Panc1 (cell line): ENCODE measurements at regions not wholly inside any gene's neighbourhood (a gene's known extent, or its start where the extent isn't known, plus 50 kb on each side); places are given as distances from the start of the nearest gene placed in this dataset.

Source experiments
- TCF7L2 ChIP-seq: IDR thresholded peaks from 2 replicates; pipeline ENCODE4 v1.6.1; 2011; ENCODE audit warnings: mild to moderate bottlenecking, low read depth, low read length, inconsistent platforms
- TF ChIP-seq, protein P1 (sequence below): fragments of 450-650 bp; IDR thresholded peaks from 2 replicates; pipeline ENCODE4 v1.5.1; 2017; ENCODE audit warnings: mild to moderate bottlenecking

DNA sequence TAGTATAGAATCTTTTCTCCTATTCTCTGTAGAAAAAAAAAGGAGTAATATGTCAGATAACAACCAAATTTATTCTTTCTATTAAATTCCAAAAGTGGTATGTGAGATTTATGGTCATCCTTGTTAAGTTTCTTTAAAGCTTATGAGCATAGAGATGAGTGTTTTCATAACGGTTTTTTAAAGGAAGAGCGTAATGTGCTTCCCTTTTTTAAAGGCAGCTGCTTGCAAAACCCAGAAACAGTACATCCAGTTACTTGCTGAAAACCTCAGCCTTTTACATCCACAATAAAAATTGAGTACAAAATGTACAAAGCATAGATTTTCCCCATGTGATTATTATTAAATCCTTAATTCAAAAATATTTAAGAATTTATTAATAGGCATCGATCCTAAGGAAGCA is 53.6 kb upstream of the CD163 start:
- TF ChIP-seq, protein P1, sequence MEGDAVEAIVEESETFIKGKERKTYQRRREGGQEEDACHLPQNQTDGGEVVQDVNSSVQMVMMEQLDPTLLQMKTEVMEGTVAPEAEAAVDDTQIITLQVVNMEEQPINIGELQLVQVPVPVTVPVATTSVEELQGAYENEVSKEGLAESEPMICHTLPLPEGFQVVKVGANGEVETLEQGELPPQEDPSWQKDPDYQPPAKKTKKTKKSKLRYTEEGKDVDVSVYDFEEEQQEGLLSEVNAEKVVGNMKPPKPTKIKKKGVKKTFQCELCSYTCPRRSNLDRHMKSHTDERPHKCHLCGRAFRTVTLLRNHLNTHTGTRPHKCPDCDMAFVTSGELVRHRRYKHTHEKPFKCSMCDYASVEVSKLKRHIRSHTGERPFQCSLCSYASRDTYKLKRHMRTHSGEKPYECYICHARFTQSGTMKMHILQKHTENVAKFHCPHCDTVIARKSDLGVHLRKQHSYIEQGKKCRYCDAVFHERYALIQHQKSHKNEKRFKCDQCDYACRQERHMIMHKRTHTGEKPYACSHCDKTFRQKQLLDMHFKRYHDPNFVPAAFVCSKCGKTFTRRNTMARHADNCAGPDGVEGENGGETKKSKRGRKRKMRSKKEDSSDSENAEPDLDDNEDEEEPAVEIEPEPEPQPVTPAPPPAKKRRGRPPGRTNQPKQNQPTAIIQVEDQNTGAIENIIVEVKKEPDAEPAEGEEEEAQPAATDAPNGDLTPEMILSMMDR: no peak
- no peak for TF ChIP-seq TCF7L2
